SK-N-SH (cell line): ENCODE measurements at regions not wholly inside any gene's neighbourhood (a gene's known extent, or its start where the extent isn't known, plus 50 kb on each side); places are given as distances from the start of the nearest gene placed in this dataset.

Experiments used
- CTCF ChIA-PET: fragments of 300-600, 350-600 bp; formaldehyde crosslinking; extraction: SDS; loops from one replicate; lab custom pipeline; 2021; lab: Yijun Ruan, JAX
- POLR2A ChIA-PET: fragments of 350-600 bp; sonication (Branson Sonifier 250); formaldehyde crosslinking; extraction: SDS; loops from one replicate; lab custom pipeline; 2020; ENCODE audit warnings: antibody characterized with exemption, inconsistent platforms; lab: Yijun Ruan, JAX
- DNase-seq: peaks from one replicate; pipeline ENCODE4 v3.0.0; 2012
- H2AFZ ChIP-seq: fragments of 200-600 bp; sonication (generic); 2 replicates; pipeline ENCODE4 v1.8.1; 2016; ENCODE audit warnings: antibody characterized with exemption, mild to moderate bottlenecking, low read depth
- H3F3A ChIP-seq: fragments of 200-600 bp; sonication (generic); replicated peaks from 2 replicates; pipeline ENCODE3; 2016; ENCODE audit warnings: antibody characterized with exemption, mild to moderate bottlenecking; ENCODE audit not compliant: insufficient read depth
- H3K27ac ChIP-seq, 2 experiments: fragments of 200-500 bp in 1 of 2; fragments of 200-600 bp in 1 of 2; sonication (Bioruptor generic) in 1 of 2; sonication (generic), shearing (Covaris generic) in 1 of 2; 2 replicates each; pipeline versions ENCODE4 v1.5.1 to v1.6.1; 2014 to 2016; ENCODE audit warnings: low read depth in 2 of 2, inconsistent platforms in 1 of 2, low read length in 1 of 2, mild to moderate bottlenecking in 1 of 2, mixed read lengths in 1 of 2
- H3K27me3 ChIP-seq: fragments of 200-600 bp; sonication (generic), shearing (Covaris generic); 2 replicates; pipeline ENCODE4 v1.6.1; 2016; ENCODE audit warnings: mixed run types; ENCODE audit not compliant: insufficient read depth
- H3K36me3 ChIP-seq, 2 experiments: fragments of 200-500 bp in 1 of 2; fragments of 200-600 bp in 1 of 2; sonication (Bioruptor generic) in 1 of 2; sonication (generic) in 1 of 2; replicated peaks in 1 of 2; 2 replicates each; pipeline versions ENCODE3 to v1.5.1; 2014 to 2016; ENCODE audit warnings: low read length in 1 of 2, mild to moderate bottlenecking in 1 of 2; ENCODE audit not compliant: insufficient read depth in 2 of 2, control insufficient read depth in 1 of 2
- H3K4me1 ChIP-seq, 2 experiments: fragments of 200-500 bp in 1 of 2; fragments of 200-600 bp in 1 of 2; sonication (Bioruptor generic) in 1 of 2; sonication (generic), shearing (Covaris generic) in 1 of 2; 2 replicates each; pipeline versions ENCODE4 v1.5.1 to v1.6.1; 2014 to 2016; ENCODE audit warnings: low read depth in 1 of 2, low read length in 1 of 2, mixed run types in 1 of 2; ENCODE audit not compliant: insufficient read depth in 2 of 2, control insufficient read depth in 1 of 2
- H3K4me2 ChIP-seq: fragments of 200-600 bp; sonication (generic), shearing (Covaris generic); 2 replicates; pipeline ENCODE4 v1.6.1; 2017; ENCODE audit warnings: mixed run types
- H3K4me3 ChIP-seq, 2 experiments: fragments of 200-500 bp in 1 of 2; fragments of 200-600 bp in 1 of 2; sonication (Bioruptor generic) in 1 of 2; sonication (generic), shearing (Covaris generic) in 1 of 2; 2 replicates each; pipeline versions ENCODE4 v1.5.1 to v1.8.1; 2014 to 2016; ENCODE audit warnings: low read depth in 2 of 2, inconsistent platforms in 1 of 2, low read length in 1 of 2, mild to moderate bottlenecking in 1 of 2, mixed read lengths in 1 of 2, moderate library complexity in 1 of 2
- H3K79me2 ChIP-seq: fragments of 200-600 bp; sonication (generic); 2 replicates; pipeline ENCODE4 v1.8.1; 2017; ENCODE audit warnings: mild to moderate bottlenecking; ENCODE audit not compliant: insufficient read depth
- H3K9ac ChIP-seq: fragments of 200-600 bp; sonication (generic); 2 replicates; pipeline ENCODE4 v1.6.1; 2017; ENCODE audit warnings: mixed run types
- H3K9me2 ChIP-seq: fragments of 200-600 bp; sonication (generic); 2 replicates; pipeline ENCODE4 v1.6.1; 2017; ENCODE audit warnings: mixed run types
- H3K9me3 ChIP-seq: fragments of 200-600 bp; sonication (generic); 2 replicates; pipeline ENCODE4 v1.6.1; 2017; ENCODE audit warnings: mixed run types, mild to moderate bottlenecking, moderate library complexity
- H4K20me1 ChIP-seq: fragments of 200-600 bp; sonication (generic); 2 replicates; pipeline ENCODE4 v1.6.1; 2017; ENCODE audit warnings: mild to moderate bottlenecking, mixed run types; ENCODE audit not compliant: insufficient read depth
- CHD2 ChIP-seq: fragments of 150-350 bp; IDR thresholded peaks from 2 replicates; pipeline ENCODE4 v1.6.1; 2018; ENCODE audit warnings: low read length; ENCODE audit not compliant: partially characterized antibody
- EP300 ChIP-seq, 2 experiments: IDR thresholded peaks; 2 replicates each; pipeline versions ENCODE4 v1.4.0 to v1.6.1; 2012; ENCODE audit warnings: borderline replicate concordance in 1 of 2, low read depth in 1 of 2, low read length in 1 of 2
- EZH2phosphoT487 ChIP-seq: fragments of 200-600 bp; sonication (generic); IDR thresholded peaks from 2 replicates; pipeline ENCODE4 v1.6.1; 2017; ENCODE audit warnings: low read depth, mixed run types, mild to moderate bottlenecking, antibody characterized with exemption, moderate library complexity, borderline replicate concordance
- FOSL2 ChIP-seq: IDR thresholded peaks from 2 replicates; pipeline ENCODE4 v1.4.0; 2012; ENCODE audit warnings: low read depth, mild to moderate bottlenecking, moderate library complexity, borderline replicate concordance
- FOXJ3 ChIP-seq: sonication (generic); formaldehyde crosslinking; IDR thresholded peaks from 2 replicates; pipeline ENCODE4 v1.5.1; 2020; ENCODE audit warnings: mild to moderate bottlenecking, missing genetic modification reagents
- GATA2 ChIP-seq: sonication (generic); formaldehyde crosslinking; IDR thresholded peaks from 2 replicates; pipeline ENCODE4 v1.5.0; 2020; ENCODE audit warnings: mild to moderate bottlenecking, missing genetic modification reagents
- MEF2A ChIP-seq: IDR thresholded peaks from 2 replicates; pipeline ENCODE4 v1.4.0; 2012; ENCODE audit warnings: low read depth, borderline replicate concordance
- MXI1 ChIP-seq: IDR thresholded peaks from 2 replicates; pipeline ENCODE4 v1.6.1; 2012; ENCODE audit warnings: mild to moderate bottlenecking, low read depth, low read length, improper control_type of control experiment
- NRF1 ChIP-seq: IDR thresholded peaks from 2 replicates; pipeline ENCODE4 v1.6.1; 2012; ENCODE audit warnings: low read depth, mild to moderate bottlenecking, low read length
- PBX3 ChIP-seq: IDR thresholded peaks from 2 replicates; pipeline ENCODE4; 2012
- POLR2AphosphoS5 ChIP-seq: IDR thresholded peaks from 2 replicates; pipeline ENCODE4 v1.6.1; 2012; ENCODE audit warnings: low read depth, low read length
- RCOR1 ChIP-seq: fragments of 150-350 bp; IDR thresholded peaks from 2 replicates; pipeline ENCODE4 v1.6.1; 2017; ENCODE audit warnings: antibody characterized with exemption, low read length
- RXRA ChIP-seq: IDR thresholded peaks from 2 replicates; pipeline ENCODE4 v1.4.0; 2012; ENCODE audit warnings: low read depth, mild to moderate bottlenecking, borderline replicate concordance
- TCF12 ChIP-seq: IDR thresholded peaks from 2 replicates; pipeline ENCODE4 v1.4.0; 2012
- TF ChIP-seq, protein P1 (sequence below): IDR thresholded peaks from 2 replicates; pipeline ENCODE4 v1.4.0; 2012; ENCODE audit warnings: low read depth, borderline replicate concordance
- TF ChIP-seq, protein P2 (sequence below): fragments of 200-600 bp; sonication (generic); IDR thresholded peaks from 2 replicates; pipeline ENCODE4 v1.6.1; 2017; ENCODE audit warnings: antibody characterized with exemption, mild to moderate bottlenecking, moderate library complexity

DNA sequence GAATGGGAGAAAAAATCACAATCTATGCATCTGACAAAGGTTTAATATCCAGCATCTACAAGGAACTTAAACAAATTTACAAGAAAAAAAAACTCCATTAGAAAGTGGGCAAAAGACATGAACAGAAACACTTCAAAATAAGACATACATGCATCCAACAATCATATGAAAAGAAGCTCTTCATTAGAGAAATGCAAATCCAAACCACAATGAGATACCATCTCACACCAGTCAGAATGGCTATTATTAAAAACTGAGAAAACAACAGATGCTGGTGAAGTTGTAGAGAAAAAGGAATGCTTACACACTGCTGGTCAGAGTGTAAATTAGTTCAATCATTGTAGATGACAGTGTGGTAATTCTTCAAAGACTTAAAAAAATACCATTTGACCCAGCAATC lies 306.0 kb upstream of the TBX22 start (continued):
- no peak for TF ChIP-seq PBX3
- no peak for TF ChIP-seq RXRA
- no peak for TF ChIP-seq FOXJ3 (CRISPR knock-in tag)

DNA sequence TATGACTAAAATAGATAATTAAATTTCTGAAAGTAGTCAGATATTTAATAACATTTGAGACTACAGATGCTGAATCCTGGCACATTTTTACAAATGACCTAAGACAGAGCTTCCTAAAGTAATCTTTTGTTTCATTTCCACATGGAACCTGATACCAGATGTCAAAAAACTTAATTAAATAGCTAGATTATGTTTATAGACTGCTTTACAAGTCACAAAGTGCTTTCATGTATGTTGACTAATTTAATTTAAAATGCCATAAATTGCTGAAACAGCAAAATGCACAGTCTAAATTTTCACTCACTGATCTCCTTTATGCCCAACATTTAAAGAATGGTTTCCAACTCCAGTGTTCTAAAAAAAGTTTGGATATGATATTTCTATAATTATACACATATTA lies 299.1 kb upstream of the TBX22 start:
- TF ChIP-seq, protein P1, sequence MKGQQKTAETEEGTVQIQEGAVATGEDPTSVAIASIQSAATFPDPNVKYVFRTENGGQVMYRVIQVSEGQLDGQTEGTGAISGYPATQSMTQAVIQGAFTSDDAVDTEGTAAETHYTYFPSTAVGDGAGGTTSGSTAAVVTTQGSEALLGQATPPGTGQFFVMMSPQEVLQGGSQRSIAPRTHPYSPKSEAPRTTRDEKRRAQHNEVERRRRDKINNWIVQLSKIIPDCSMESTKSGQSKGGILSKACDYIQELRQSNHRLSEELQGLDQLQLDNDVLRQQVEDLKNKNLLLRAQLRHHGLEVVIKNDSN, result no peak
- no peak for TF ChIP-seq CHD2
- TF ChIP-seq POLR2AphosphoS5, result no peak
- no peak for TF ChIP-seq MXI1
- no peak for TF ChIP-seq PBX3
- TF ChIP-seq, protein P2, sequence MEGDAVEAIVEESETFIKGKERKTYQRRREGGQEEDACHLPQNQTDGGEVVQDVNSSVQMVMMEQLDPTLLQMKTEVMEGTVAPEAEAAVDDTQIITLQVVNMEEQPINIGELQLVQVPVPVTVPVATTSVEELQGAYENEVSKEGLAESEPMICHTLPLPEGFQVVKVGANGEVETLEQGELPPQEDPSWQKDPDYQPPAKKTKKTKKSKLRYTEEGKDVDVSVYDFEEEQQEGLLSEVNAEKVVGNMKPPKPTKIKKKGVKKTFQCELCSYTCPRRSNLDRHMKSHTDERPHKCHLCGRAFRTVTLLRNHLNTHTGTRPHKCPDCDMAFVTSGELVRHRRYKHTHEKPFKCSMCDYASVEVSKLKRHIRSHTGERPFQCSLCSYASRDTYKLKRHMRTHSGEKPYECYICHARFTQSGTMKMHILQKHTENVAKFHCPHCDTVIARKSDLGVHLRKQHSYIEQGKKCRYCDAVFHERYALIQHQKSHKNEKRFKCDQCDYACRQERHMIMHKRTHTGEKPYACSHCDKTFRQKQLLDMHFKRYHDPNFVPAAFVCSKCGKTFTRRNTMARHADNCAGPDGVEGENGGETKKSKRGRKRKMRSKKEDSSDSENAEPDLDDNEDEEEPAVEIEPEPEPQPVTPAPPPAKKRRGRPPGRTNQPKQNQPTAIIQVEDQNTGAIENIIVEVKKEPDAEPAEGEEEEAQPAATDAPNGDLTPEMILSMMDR, result no peak
- no peak for TF ChIP-seq MEF2A
- TF ChIP-seq TCF12, result 0 out of 2 replicates have a peak, but pooled peaks have one; percentile 6
- TF ChIP-seq RCOR1, result peak; percentile 76
- TF ChIP-seq FOSL2, result no peak
- TF ChIP-seq FOXJ3 (CRISPR knock-in tag), result 0 out of 2 replicates have a peak, but pooled peaks have one; percentile 24
- TF ChIP-seq NRF1, result no peak
- TF ChIP-seq EP300 (IDR thresholded peaks at IDR 0.05; ENCODE audit: borderline replicate concordance in 1 of 2, low read depth in 1 of 2, low read length in 1 of 2), result peak in 1 of 2 experiments; percentile 91; a peak in 2 of 4 replicates
- TF ChIP-seq EZH2phosphoT487, result no peak
- peak; percentile 51; the same call in 1 of the 2 replicates for TF ChIP-seq GATA2 (CRISPR knock-in tag)
- no peak overlapping the region for H3K4me2 ChIP-seq
- no peak overlapping the region for H3K4me3 ChIP-seq
- no peaks in the 10 kb centered on the region; a peak in 1 of 4 replicates for H3K4me1 ChIP-seq
- DNase-seq, result peak; percentile 36
- no peaks in the 10 kb centered on the region for H4K20me1 ChIP-seq
- H3K27me3 ChIP-seq, result no peaks in the 10 kb centered on the region
- H3K79me2 ChIP-seq, result no peaks in the 10 kb centered on the region
- no peaks in the 10 kb centered on the region for H3F3A ChIP-seq
- no peak overlapping the region for H3K9ac ChIP-seq
- no peak overlapping the region for H2AFZ ChIP-seq
- H3K9me2 ChIP-seq, result no peaks in the 10 kb centered on the region
- H3K27ac ChIP-seq, result peak overlapping the region in 1 of 2 experiments; percentile 78; a peak in 1 of 4 replicates
- ChIA-PET POLR2A (no interaction called here), CTCF (no interaction called here)
- no peaks in the 10 kb centered on the region; the same call in 1 of the 2 replicates for H3K9me3 ChIP-seq
- no peaks in the 10 kb centered on the region for H3K36me3 ChIP-seq
